NCI-H2227 treated with DMSO at 0.1 percent for 48 hours (cell line): ENCODE measurements at regions not wholly inside any gene's neighbourhood (a gene's known extent, or its start where the extent isn't known, plus 50 kb on each side); places are given as distances from the start of the nearest gene placed in this dataset.

Experiments
- DNase-seq: peaks from one replicate; lab custom pipeline; 2025; lab: John Stamatoyannopoulos, UW

- no peak for DNase-seq
These were observed 524.1 kb upstream of the MEF2C start for GRCh38 chr5:89407054-89407453.

- DNase-seq, result no peak
These were observed 518.7 kb upstream of the MEF2C start for GRCh38 chr5:89401659-89402058.

GRCh38 chr5:89401012-89401411 is 518.0 kb upstream of the MEF2C start:
- no peak for DNase-seq

DNA sequence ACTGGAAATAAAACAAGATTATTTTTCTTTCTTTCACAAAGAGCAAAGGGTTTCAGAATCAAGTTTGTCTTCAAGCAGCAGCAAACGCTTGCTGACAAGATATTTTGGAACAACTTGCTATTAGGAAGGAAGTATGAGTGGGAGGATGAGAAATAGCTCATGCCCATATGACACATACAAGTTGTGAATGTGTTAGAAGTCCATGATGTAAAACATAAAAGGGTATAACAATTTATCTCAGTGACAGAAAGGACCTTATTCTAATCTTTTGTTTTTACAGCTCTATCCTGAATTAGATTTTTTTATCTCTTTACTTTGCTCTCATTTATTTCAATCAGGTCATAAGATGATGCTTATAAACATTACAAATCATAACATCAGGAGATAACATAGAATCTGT is 516.6 kb upstream of the MEF2C start:
- no peak for DNase-seq

DNA sequence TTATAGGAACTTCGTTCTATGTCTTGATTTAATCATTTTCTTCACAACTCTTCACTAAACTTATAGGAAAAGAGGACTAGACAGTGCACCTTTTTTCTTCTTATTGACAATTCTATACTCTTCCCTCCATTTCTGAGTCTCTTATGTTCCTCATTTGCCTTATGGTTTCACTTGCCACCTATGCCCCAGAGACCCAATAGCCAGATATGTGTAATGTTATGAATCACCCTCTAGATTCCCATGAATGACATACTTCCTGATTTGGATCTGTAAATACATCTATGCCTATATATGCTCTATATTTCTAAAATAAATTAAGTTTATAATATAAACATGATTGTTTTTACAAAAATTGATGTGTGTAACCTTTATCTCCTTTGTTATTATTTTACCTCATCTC is 514.1 kb upstream of the MEF2C start:
- DNase-seq, result no peak

- no peak for DNase-seq
These were observed 513.4 kb upstream of the MEF2C start for GRCh38 chr5:89396278-89396954.

DNA sequence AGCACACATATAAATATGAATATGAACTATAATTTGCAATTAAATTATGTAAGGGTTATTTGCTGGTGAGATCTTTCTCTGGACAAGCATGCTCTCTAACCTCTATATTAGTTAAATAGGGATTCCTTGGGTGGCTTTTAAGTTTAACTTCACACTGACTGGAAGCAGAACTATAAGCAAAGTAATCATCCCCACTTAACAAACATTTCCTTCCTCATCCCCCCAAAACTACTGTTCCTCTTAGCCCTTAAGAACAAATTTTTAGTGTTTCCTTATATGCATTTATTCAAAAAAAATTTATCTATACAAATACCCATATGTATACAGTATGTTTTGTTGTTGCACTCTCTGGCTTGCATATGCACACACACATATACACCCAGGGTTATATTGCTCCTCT is 512.1 kb upstream of the MEF2C start:
- no peak for DNase-seq

DNA sequence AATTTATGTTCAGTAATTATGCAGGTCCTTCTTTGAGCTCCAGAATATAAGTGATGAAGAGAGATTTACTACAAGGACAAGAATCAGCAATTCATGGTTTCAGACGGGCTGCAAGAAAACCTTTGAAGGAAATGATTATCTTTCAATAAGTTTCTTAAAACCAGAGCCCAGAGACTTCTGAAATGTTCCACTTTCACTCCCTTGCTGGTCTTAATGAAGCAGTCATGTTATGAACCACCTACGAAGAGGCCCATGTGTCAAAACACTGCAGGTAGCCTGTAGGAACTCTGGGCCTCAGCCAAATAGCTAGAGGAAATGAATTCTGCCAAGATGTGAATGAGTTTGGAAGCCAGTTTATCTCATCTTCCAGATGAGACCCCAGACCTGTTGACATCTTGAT is 505.9 kb upstream of the MEF2C start:
- DNase-seq, result peak; percentile 69

GRCh38 chr5:89384391-89384790 is 501.4 kb upstream of the MEF2C start:
- DNase-seq, result no peak

GRCh38 chr5:89380635-89381034 is 497.7 kb upstream of the MEF2C start:
- DNase-seq, result no peak

DNA sequence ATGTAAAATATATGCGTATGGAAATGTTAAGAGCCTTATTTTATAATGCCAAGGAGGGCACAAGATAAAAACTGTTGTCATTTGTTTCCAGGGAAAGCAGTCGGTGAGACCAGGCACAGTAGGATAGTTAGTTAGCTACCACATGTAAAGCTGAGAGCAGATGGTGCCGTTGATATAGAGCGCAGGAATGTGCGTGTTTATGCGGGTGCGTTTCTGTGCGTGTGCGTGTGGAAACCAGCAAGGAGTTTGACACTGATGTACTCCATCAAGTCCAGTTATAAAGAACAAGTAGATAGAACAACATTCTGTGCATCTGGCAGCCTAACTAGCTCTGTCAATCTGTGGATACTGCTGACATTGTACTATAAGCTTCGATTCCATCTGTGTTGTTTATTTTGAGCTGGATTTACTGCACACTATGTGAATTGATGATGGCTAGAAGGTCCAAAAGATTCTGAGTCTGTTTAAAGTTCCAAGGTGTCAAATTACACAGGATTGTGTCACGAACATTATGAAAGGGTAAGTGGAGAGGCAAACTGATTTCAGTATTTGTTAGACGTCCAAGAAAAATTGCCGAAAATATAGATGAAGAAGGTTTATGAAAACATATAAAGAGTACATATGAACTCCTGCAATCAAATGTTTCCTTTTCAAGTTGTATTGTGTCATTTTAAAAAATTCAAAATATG is 494.9 kb upstream of the MEF2C start:
- no peak for DNase-seq

GRCh38 chr5:89374818-89375521 is 492.0 kb upstream of the MEF2C start:
- no peak for DNase-seq

DNA sequence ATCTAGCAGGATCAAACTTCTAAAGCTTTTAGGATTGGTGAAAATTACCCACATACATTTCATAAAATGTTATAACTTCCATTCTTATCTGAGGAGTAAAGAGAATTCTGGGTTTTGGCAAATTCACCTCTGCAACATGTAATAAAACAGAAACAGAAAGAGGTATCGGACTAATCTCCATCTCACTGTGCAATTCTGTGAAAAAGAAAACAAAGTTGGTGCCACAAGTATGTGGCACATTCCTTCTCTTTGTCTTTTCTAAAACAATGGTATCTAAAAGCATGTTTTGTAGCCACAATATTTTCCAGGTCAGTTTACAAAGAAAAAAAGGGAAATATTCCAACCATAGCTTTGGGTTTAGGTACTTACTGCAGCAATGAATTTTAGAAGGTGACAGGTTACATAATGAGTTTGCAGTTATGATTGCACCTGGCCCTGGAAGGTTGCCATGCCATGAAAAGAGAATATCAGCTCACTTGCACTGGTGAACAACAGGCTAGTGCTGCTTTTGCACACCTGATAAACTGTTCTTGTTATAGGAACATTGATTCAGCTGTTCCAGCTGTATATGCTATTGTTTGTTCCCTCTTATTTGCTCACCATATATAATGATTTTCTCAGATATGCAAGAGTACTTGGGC is 491.3 kb upstream of the MEF2C start:
- no peak for DNase-seq

- no peak for DNase-seq
These were observed 489.2 kb upstream of the MEF2C start for GRCh38 chr5:89372176-89372575.

DNA sequence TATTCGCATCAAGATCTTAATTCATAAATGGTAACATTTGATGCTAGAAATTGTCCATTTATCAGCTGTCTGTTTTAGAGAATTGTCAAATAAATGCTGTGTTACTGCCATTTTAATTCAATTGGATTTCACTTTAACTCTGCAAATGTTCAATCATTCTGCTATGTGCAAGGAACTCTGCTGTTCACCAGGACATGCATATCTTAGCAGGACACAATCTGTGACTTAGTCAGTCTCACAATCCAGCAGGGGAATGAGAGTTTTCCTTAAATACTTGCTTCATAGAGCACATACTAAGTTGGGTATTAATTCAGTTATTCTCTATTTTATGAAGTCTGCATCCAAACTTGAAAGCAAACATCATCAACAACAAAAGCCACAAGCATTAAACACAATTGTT is 488.7 kb upstream of the MEF2C start:
- DNase-seq, result no peak

GRCh38 chr5:89359046-89359445 is 476.1 kb upstream of the MEF2C start:
- DNase-seq, result no peak

GRCh38 chr5:89353837-89354551 is 471.0 kb upstream of the MEF2C start:
- no peak for DNase-seq

DNA sequence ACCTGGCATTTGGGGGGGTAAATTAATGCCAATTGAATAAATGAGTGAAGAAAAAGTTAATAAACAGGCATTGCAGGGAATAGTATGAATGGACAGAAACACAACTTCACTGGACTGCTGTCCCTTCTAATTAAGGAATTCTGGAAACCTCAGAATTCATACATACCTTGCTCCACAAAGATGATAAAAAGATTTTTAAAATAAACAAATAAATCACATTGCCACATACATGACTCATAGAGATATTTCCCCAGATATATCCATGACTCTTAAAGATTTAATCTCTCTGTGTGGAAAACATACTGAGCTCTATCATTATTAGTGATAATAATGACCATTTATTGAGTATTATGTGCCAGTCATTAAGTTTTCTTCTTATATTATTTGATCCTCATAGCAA is 469.0 kb upstream of the MEF2C start:
- DNase-seq, result no peak

- no peak for DNase-seq
These were observed 468.2 kb upstream of the MEF2C start for GRCh38 chr5:89351222-89351621.

DNA sequence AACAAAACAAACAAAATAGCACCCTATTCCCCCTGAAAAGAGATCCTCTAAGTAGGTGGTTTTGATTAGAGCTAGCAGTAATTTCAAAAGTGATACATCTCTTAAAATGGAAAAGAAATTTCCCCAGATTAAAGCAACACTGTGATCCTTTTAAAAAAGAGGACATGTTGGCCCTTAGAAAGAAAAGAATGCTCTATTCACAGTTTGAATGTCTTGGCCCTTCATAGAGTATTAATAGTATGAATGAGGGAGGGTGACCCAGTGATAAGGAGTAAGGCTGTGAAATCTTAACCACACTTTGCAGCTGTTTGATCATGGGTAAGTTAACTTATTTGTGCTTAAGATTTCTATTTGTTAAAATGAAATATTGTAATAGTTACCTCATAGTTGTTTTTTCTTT is 467.7 kb upstream of the MEF2C start:
- DNase-seq, result no peak

- no peak for DNase-seq
These were observed 466.4 kb upstream of the MEF2C start for GRCh38 chr5:89349246-89349980.

DNA sequence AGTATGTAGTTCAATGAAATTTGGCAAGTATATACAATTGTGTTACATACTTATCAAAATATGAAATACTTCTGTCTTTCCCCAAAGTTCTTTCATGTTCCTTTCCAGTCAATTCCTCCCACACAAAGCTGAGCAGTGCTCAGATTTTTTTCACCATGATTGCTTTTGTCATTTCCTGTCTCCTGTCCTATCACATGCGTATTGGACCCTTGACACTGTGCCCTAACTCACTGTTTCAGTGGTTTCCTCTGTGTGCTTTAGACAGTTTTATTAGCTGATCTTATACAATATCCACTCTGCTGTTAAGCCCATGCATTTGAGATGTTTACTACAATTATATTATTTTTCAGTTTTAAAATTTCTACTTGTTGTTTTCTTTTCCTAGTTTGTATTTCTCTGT is 463.6 kb upstream of the MEF2C start:
- no peak for DNase-seq
